OCI-LY7 (cell line): ENCODE measurements at regions not wholly inside any gene's neighbourhood (a gene's known extent, or its start where the extent isn't known, plus 50 kb on each side); places are given as distances from the start of the nearest gene placed in this dataset.

Experiments
- BruUV-seq: library from RNA; stranded (reverse); fragments of 400-500 nt; replicated peaks from 2 replicates; lab custom pipeline; 2021; lab: Mats Ljungman, UMichigan
- CTCF ChIA-PET: fragments of 300-600 bp; sonication (Branson Sonifier 250); formaldehyde crosslinking; loops from one replicate; lab custom pipeline; 2022; ENCODE audit warnings: antibody characterized with exemption; ENCODE audit not compliant: unreplicated experiment; lab: Charles Lee
- POLR2A ChIA-PET: fragments of 300-600 bp; sonication (Branson Sonifier 250); formaldehyde crosslinking; loops from one replicate; lab custom pipeline; 2022; ENCODE audit warnings: antibody characterized with exemption; lab: Charles Lee
- DNase-seq: peaks from one replicate; pipeline ENCODE4 v3.0.0-alpha.2; 2015; ENCODE audit warnings: low spot score
- H2AFZ ChIP-seq: fragments of 200-600 bp; sonication (generic), shearing (Covaris generic); 2 replicates; pipeline ENCODE4 v1.6.1; 2014; ENCODE audit warnings: mild to moderate bottlenecking, antibody characterized with exemption, low read length, moderate library complexity
- H3K27ac ChIP-seq: fragments of 200-600 bp; sonication (generic); 2 replicates; pipeline ENCODE4 v1.5.1; 2014; ENCODE audit warnings: mixed run types, low read depth, mild to moderate bottlenecking, moderate library complexity, low read length, inconsistent platforms; ENCODE audit not compliant: poor library complexity, severe bottlenecking
- H3K36me3 ChIP-seq: fragments of 200-600 bp; sonication (generic); 2 replicates; pipeline ENCODE4 v1.6.1; 2014; ENCODE audit warnings: mild to moderate bottlenecking, antibody characterized with exemption, low read length, moderate library complexity, mixed read lengths; ENCODE audit not compliant: insufficient read depth
- H3K4me1 ChIP-seq: fragments of 200-600 bp; sonication (generic); 2 replicates; pipeline ENCODE4 v1.5.1; 2014; ENCODE audit warnings: mild to moderate bottlenecking, low read length; ENCODE audit not compliant: insufficient read depth, poor library complexity, severe bottlenecking
- H3K4me2 ChIP-seq: fragments of 200-600 bp; sonication (generic); 2 replicates; pipeline ENCODE4 v1.6.1; 2014; ENCODE audit warnings: mild to moderate bottlenecking, low read length
- H3K4me3 ChIP-seq: fragments of 200-600 bp; sonication (generic); 2 replicates; pipeline ENCODE4 v1.5.1; 2014; ENCODE audit warnings: mild to moderate bottlenecking, low read depth, low read length; ENCODE audit not compliant: poor library complexity, severe bottlenecking
- H3K79me2 ChIP-seq: fragments of 200-600 bp; sonication (generic); 2 replicates; pipeline ENCODE4 v1.6.1; 2016; ENCODE audit warnings: low read depth, mild to moderate bottlenecking, low read length, moderate library complexity, mixed read lengths; ENCODE audit not compliant: insufficient read depth
- H3K9me2 ChIP-seq: fragments of 200-600 bp; sonication (generic); 2 replicates; pipeline ENCODE4 v1.6.1; 2016; ENCODE audit warnings: mild to moderate bottlenecking, low read length, mixed read lengths; ENCODE audit not compliant: insufficient read depth
- H3K9me3 ChIP-seq: fragments of 200-600 bp; sonication (generic); 2 replicates; pipeline ENCODE4 v1.6.1; 2014; ENCODE audit warnings: mild to moderate bottlenecking, mixed run types, low read length, mixed read lengths
- H4K20me1 ChIP-seq: fragments of 200-600 bp; sonication (generic); 2 replicates; pipeline ENCODE4 v1.6.1; 2014; ENCODE audit warnings: mild to moderate bottlenecking, antibody characterized with exemption, low read length, moderate library complexity, mixed read lengths; ENCODE audit not compliant: insufficient read depth
- EZH2phosphoT487 ChIP-seq: fragments of 200-600 bp; sonication (generic); IDR thresholded peaks from 2 replicates; pipeline ENCODE4 v1.6.1; 2018; ENCODE audit warnings: low read depth, borderline replicate concordance, mild to moderate bottlenecking, mixed run types, antibody characterized with exemption, low read length, moderate library complexity, mixed read lengths
- intact Hi-C: fragments of 100-400 bp; cut with micrococcal nuclease; formaldehyde crosslinking; loops from one replicate; pipeline ENCODE4 v1.10.0; 2022; ENCODE audit not compliant: unreplicated experiment
- TF ChIP-seq, protein P1 (sequence below): fragments of 200-600 bp; sonication (generic); conservative IDR thresholded peaks from 2 replicates; pipeline ENCODE4 v1.5.1; 2014; ENCODE audit warnings: mild to moderate bottlenecking, antibody characterized with exemption, low read length, moderate library complexity, mixed read lengths

DNA sequence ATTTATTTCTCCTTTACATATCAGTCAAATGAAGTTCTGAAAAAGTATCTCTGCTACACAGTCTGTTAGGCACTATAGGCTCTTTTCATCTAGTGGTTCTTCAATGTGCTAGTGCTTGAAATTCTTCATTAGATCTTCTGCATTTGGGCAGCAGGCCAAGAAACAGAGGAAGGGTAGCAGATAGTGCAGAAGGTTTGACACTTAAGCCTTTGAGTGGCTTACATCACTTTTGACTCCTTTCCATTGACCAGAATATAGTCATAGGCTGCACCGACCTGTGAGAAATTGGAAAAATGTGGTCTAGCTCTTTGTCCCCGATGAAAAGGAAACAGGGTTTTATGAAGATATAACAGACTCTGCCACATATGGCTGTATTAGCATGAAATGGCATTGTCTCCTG is 459.5 kb upstream of the PTGER4 start:
- intact Hi-C loops = no loop called here
- no peaks in the 10 kb centered on the region for H4K20me1 ChIP-seq
- H3K36me3 ChIP-seq = no peaks in the 10 kb centered on the region
- ChIA-PET CTCF (no interaction called here), POLR2A (no interaction called here)
- no TSS peak for BruUV-seq
- DNase-seq = no peak
- H3K79me2 ChIP-seq = no peaks in the 10 kb centered on the region
- H3K9me3 ChIP-seq = no peaks in the 10 kb centered on the region
- no peak overlapping the region for H2AFZ ChIP-seq
- H3K4me3 ChIP-seq = no peak overlapping the region
- no peaks in the 10 kb centered on the region for H3K9me2 ChIP-seq
- no peak overlapping the region for H3K4me2 ChIP-seq
- TF ChIP-seq EZH2phosphoT487 = no peak
- TF ChIP-seq, protein P1, sequence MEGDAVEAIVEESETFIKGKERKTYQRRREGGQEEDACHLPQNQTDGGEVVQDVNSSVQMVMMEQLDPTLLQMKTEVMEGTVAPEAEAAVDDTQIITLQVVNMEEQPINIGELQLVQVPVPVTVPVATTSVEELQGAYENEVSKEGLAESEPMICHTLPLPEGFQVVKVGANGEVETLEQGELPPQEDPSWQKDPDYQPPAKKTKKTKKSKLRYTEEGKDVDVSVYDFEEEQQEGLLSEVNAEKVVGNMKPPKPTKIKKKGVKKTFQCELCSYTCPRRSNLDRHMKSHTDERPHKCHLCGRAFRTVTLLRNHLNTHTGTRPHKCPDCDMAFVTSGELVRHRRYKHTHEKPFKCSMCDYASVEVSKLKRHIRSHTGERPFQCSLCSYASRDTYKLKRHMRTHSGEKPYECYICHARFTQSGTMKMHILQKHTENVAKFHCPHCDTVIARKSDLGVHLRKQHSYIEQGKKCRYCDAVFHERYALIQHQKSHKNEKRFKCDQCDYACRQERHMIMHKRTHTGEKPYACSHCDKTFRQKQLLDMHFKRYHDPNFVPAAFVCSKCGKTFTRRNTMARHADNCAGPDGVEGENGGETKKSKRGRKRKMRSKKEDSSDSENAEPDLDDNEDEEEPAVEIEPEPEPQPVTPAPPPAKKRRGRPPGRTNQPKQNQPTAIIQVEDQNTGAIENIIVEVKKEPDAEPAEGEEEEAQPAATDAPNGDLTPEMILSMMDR = no peak
- no peaks in the 10 kb centered on the region for H3K4me1 ChIP-seq
- H3K27ac ChIP-seq = no peak overlapping the region

DNA sequence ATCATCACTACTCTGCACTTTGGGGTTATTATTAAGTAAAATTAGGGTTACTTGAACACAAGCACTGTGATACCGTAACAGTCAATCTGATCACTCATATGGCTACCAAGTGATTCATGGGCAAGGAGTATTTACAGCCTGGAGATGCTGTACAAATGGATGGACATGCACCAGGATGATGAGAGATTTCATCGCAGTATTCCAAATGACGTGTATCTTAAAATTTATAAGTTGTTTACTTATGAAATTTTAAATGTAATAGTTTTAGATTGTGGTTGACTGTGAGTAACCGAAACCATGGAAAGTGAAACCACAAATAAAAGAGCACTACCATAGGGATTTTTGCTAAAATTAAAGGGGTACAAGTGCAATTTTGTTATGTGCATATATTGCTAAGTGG is 462.2 kb upstream of the PTGER4 start:
- TF ChIP-seq, protein P1 = no peak
- TF ChIP-seq EZH2phosphoT487 = no peak
- no peak overlapping the region for H3K4me3 ChIP-seq
- H3K27ac ChIP-seq = no peak overlapping the region
- no peak overlapping the region for H3K4me2 ChIP-seq
- H3K9me3 ChIP-seq = no peaks in the 10 kb centered on the region
- no peaks in the 10 kb centered on the region for H4K20me1 ChIP-seq
- no peak overlapping the region for H2AFZ ChIP-seq
- intact Hi-C loops = no loop called here
- H3K4me1 ChIP-seq = no peaks in the 10 kb centered on the region
- H3K36me3 ChIP-seq = no peaks in the 10 kb centered on the region
- no TSS peak for BruUV-seq
- CTCF ChIA-PET = no interaction called here
- H3K79me2 ChIP-seq = no peaks in the 10 kb centered on the region
- no peaks in the 10 kb centered on the region for H3K9me2 ChIP-seq
- POLR2A ChIA-PET = interaction anchor here (0.7 kb wide), 1 partner anchor 46 kb away, joined by 3 read pairs; no protein-coding TSS in a partner anchor
- DNase-seq = no peak

DNA sequence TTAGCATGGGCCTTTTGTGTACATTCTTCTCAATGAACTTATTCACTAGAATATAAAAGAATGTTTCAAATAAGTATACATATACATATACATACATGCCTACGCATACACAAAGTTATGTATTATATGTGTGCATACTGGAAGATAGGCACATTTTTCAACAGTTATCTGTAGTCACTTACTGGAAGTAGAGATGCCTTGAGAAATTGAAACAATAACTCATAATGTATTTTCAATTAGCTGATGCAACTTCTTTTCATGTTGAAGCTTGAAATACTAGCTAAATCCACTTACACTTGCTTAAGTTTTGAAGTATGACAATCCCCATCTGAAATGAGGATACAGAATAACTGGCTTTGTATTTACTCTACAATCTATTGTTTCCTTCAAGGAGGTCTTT is 469.0 kb upstream of the PTGER4 start:
- Histone ChIP-seq H2AFZ (no peak overlapping the region), H4K20me1 (no peaks in the 10 kb centered on the region), H3K27ac (no peak overlapping the region), H3K4me2 (no peak overlapping the region), H3K79me2 (no peaks in the 10 kb centered on the region), H3K4me1 (no peaks in the 10 kb centered on the region), H3K4me3 (no peak overlapping the region), H3K9me2 (no peaks in the 10 kb centered on the region), H3K9me3 (no peaks in the 10 kb centered on the region), H3K36me3 (no peaks in the 10 kb centered on the region)
- TF ChIP-seq EZH2phosphoT487 = no peak
- TF ChIP-seq, protein P1 = no peak
- ChIA-PET CTCF (no interaction called here), POLR2A (interaction anchor here (0.7 to 1.9 kb wide), 2 partner anchors 12 to 804 kb away, joined by 4 read pairs; no protein-coding TSS in a partner anchor)
- no peak for DNase-seq
- intact Hi-C loops = no loop called here
- no TSS peak for BruUV-seq
